Mesenchymal stem cell (in vitro differentiated cells and primary cell): ENCODE measurements at regions not wholly inside any gene's neighbourhood (a gene's known extent, or its start where the extent isn't known, plus 50 kb on each side); places are given as distances from the start of the nearest gene placed in this dataset. TPM values are rescaled to one million over a fixed set of nuclear protein-coding genes. Genes with fewer than 3 reads are reported as not detected.

Source experiments
- DNase-seq: peaks from one replicate; pipeline ENCODE4 v3.0.0-alpha.2; 2013
- H2AFZ ChIP-seq: one replicate; pipeline ENCODE4 v1.6.1; 2013; ENCODE audit warnings: low read depth, mild to moderate bottlenecking, control low read depth, inconsistent platforms, low read length, moderate library complexity
- H2AK5ac ChIP-seq: 2 replicates; pipeline ENCODE4 v1.6.1; 2013; ENCODE audit warnings: low read length, moderate library complexity, mild to moderate bottlenecking, inconsistent platforms; ENCODE audit not compliant: severe bottlenecking
- H2BK120ac ChIP-seq: one replicate; pipeline ENCODE4 v1.6.1; 2013; ENCODE audit warnings: low read depth, mild to moderate bottlenecking, inconsistent platforms, low read length, moderate library complexity
- H2BK12ac ChIP-seq, 2 experiments: one replicate each; pipeline ENCODE4 v1.6.1; 2013; ENCODE audit warnings: inconsistent platforms in 2 of 2, low read length in 2 of 2, mild to moderate bottlenecking in 2 of 2, moderate library complexity in 2 of 2, control low read depth in 1 of 2
- H2BK15ac ChIP-seq: one replicate; pipeline ENCODE4 v1.6.1; 2013; ENCODE audit warnings: mild to moderate bottlenecking, low read depth, inconsistent platforms; ENCODE audit not compliant: poor library complexity, severe bottlenecking
- H2BK5ac ChIP-seq: 2 replicates; pipeline ENCODE4 v1.6.1; 2013; ENCODE audit warnings: low read depth, mild to moderate bottlenecking, low read length, control low read depth, inconsistent platforms; ENCODE audit not compliant: poor library complexity, severe bottlenecking
- H3K14ac ChIP-seq, 2 experiments: one replicate each; pipeline ENCODE4 v1.6.1; 2013; ENCODE audit warnings: inconsistent platforms in 2 of 2, low read length in 2 of 2, control low read depth in 1 of 2, mild to moderate bottlenecking in 1 of 2, moderate library complexity in 1 of 2
- H3K18ac ChIP-seq, 2 experiments: one replicate each; pipeline ENCODE4 v1.6.1; 2013; ENCODE audit warnings: inconsistent platforms in 2 of 2, low read length in 2 of 2, control low read depth in 1 of 2, low read depth in 1 of 2, mild to moderate bottlenecking in 1 of 2
- H3K23ac ChIP-seq, 2 experiments: one replicate each; pipeline ENCODE4 v1.6.1; 2013; ENCODE audit warnings: inconsistent platforms in 2 of 2, low read length in 2 of 2, mild to moderate bottlenecking in 2 of 2, moderate library complexity in 2 of 2, control low read depth in 1 of 2
- H3K27ac ChIP-seq: 2 replicates; pipeline ENCODE4 v1.5.1; 2013; ENCODE audit warnings: mild to moderate bottlenecking, moderate library complexity, low read length, control low read depth, inconsistent platforms; ENCODE audit not compliant: poor library complexity, severe bottlenecking
- H3K27me3 ChIP-seq, 2 experiments: 2 replicates each; pipeline versions ENCODE4 v1.6.1 to v1.7.0; 2013; ENCODE audit warnings: low read length in 2 of 2, mild to moderate bottlenecking in 2 of 2, moderate library complexity in 2 of 2, control low read depth in 1 of 2, inconsistent platforms in 1 of 2; ENCODE audit not compliant: control insufficient read depth in 1 of 2, insufficient read depth in 1 of 2
- H3K36me3 ChIP-seq, 2 experiments: 2 replicates each; pipeline versions ENCODE4 v1.6.1 to v1.7.0; 2013; ENCODE audit warnings: low read length in 2 of 2, control low read depth in 1 of 2, inconsistent platforms in 1 of 2, low read depth in 1 of 2, mild to moderate bottlenecking in 1 of 2; ENCODE audit not compliant: insufficient read depth in 2 of 2, control insufficient read depth in 1 of 2
- H3K4ac ChIP-seq, 2 experiments: one replicate each; pipeline ENCODE4 v1.6.1; 2013; ENCODE audit warnings: inconsistent platforms in 2 of 2, low read length in 2 of 2, mild to moderate bottlenecking in 2 of 2, moderate library complexity in 2 of 2, control low read depth in 1 of 2, low read depth in 1 of 2
- H3K4me1 ChIP-seq: 2 replicates; pipeline ENCODE4 v1.6.1; 2013; ENCODE audit warnings: low read depth, low read length, control low read depth; ENCODE audit not compliant: control insufficient read depth, insufficient read depth
- H3K4me2 ChIP-seq: 2 replicates; pipeline ENCODE4 v1.6.1; 2013; ENCODE audit warnings: low read length, mild to moderate bottlenecking, inconsistent platforms; ENCODE audit not compliant: poor library complexity, severe bottlenecking
- H3K4me3 ChIP-seq, 2 experiments: 2 replicates each; pipeline versions ENCODE4 v1.5.1 to v1.7.0; 2013; ENCODE audit warnings: low read length in 2 of 2, mild to moderate bottlenecking in 2 of 2, control low read depth in 1 of 2, low read depth in 1 of 2; ENCODE audit not compliant: insufficient read depth in 1 of 2
- H3K79me1 ChIP-seq: replicated peaks from 2 replicates; pipeline ENCODE4 v1.6.1; 2013; ENCODE audit warnings: mild to moderate bottlenecking, control low read depth, low read length, inconsistent platforms; ENCODE audit not compliant: poor library complexity, severe bottlenecking
- H3K9ac ChIP-seq: 2 replicates; pipeline ENCODE4 v1.7.0; 2013; ENCODE audit warnings: mild to moderate bottlenecking, low read length, moderate library complexity
- H3K9me3 ChIP-seq: 2 replicates; pipeline ENCODE4 v1.7.0; 2013; ENCODE audit warnings: mild to moderate bottlenecking, low read length; ENCODE audit not compliant: control insufficient read depth
- H4K8ac ChIP-seq: one replicate; pipeline ENCODE4 v1.6.1; 2013; ENCODE audit warnings: inconsistent platforms, mild to moderate bottlenecking, low read length, moderate library complexity
- H4K91ac ChIP-seq: one replicate; pipeline ENCODE4 v1.6.1; 2013; ENCODE audit warnings: mild to moderate bottlenecking, low read length, inconsistent platforms
- WGBS: methylation state at CpG from one replicate; pipeline ENCODE4 v1.1.7; 2013; ENCODE audit warnings: mixed read lengths; 5-methylcytosine and 5-hydroxymethylcytosine counted together
- small RNA-seq: library from polyadenylated mRNA; stranded (forward); fragments of <200 nt; extraction: miRNeasy Mini kit (QIAGEN cat#:217004); gene quantifications from one replicate; pipeline ENCODE3, GENCODE V24; 2013; ENCODE audit warnings: low read depth

- no peak overlapping the region for H3K14ac ChIP-seq
- no peak overlapping the region for H2BK5ac ChIP-seq
- no peak overlapping the region for H3K4me3 ChIP-seq
- H3K27me3 ChIP-seq: no peaks in the 10 kb centered on the region
- no peaks in the 10 kb centered on the region for H3K36me3 ChIP-seq
- H2BK12ac ChIP-seq: no peak overlapping the region
- H2BK120ac ChIP-seq: no peak overlapping the region
- no peak overlapping the region for H3K27ac ChIP-seq
- H3K4me2 ChIP-seq: no peak overlapping the region
- H3K79me1 ChIP-seq: no peaks in the 10 kb centered on the region
- H3K18ac ChIP-seq: no peak overlapping the region
- no peaks in the 10 kb centered on the region for H3K4me1 ChIP-seq
- no peak overlapping the region for H3K23ac ChIP-seq
- no peak for DNase-seq
- no peak overlapping the region for H4K91ac ChIP-seq
- H2BK15ac ChIP-seq: no peak overlapping the region
- H2AK5ac ChIP-seq: no peak overlapping the region
- H3K9ac ChIP-seq: no peak overlapping the region
- H3K9me3 ChIP-seq: peaks cover 11% of the 10 kb centered on the region
- 70% methylated on average over 4 of the region's 5 CpGs for WGBS
- no peak overlapping the region for H3K4ac ChIP-seq
- no peak overlapping the region for H4K8ac ChIP-seq
- no peak overlapping the region for H2AFZ ChIP-seq
Observed at GRCh38 chr5:174785120-174785680, 60.8 kb downstream of the MSX2 start.

Small RNA genes in the stretch of these regions (small RNA-seq; reads per million reads assigned to genes)
- not detected for gene AC008413.1
